GM19025 (cell line): ENCODE measurements at regions not wholly inside any gene's neighbourhood (a gene's known extent, or its start where the extent isn't known, plus 50 kb on each side); places are given as distances from the start of the nearest gene placed in this dataset.

Source experiments
- ATAC-seq: cut with Tn5 transposase; IDR thresholded peaks from one replicate; pipeline ENCODE4 v1.9.1; 2021; ENCODE audit warnings: mild to moderate bottlenecking, low read depth, moderate library complexity; ENCODE audit not compliant: unreplicated experiment

DNA sequence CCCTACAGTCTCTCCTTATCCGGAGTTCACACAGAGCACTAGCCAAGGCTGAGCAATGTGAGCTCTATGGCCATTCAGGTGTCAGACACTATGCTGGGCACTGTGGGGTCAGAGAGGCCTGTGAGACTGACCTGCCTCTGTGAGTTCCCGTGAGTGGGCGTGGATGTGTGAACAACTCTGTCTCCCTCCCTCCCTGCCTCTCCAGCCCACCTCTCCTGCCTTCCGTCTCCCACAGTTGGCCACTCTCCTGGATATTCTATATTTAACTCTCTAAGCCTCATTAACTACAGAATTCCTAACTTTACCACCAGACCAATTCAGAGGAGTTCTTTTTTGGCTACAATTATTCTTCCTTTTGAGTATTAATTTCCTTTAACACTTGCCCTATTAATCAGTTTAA is 191.6 kb upstream of the NCAM1 start:
- no peak for ATAC-seq

DNA sequence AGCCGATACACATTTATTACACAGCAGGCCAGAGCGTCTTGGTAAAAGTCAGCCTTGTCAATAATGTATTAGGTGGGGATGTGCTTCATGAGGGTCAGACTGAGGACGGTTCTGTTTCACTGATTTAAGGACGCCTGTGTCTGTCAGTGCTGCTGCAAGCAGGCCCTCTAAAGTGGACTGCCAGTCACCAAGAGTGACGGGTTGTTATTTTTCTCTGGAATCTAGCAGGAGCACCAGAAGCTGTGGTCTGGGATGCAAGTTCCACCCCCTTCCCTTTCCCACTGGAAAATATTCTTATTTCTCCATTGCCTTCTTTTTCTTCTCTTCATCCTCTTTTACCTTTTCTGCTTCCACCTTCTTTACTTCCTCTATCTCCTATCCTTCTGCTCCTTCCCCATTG is 191.2 kb upstream of the NCAM1 start:
- ATAC-seq: no peak

DNA sequence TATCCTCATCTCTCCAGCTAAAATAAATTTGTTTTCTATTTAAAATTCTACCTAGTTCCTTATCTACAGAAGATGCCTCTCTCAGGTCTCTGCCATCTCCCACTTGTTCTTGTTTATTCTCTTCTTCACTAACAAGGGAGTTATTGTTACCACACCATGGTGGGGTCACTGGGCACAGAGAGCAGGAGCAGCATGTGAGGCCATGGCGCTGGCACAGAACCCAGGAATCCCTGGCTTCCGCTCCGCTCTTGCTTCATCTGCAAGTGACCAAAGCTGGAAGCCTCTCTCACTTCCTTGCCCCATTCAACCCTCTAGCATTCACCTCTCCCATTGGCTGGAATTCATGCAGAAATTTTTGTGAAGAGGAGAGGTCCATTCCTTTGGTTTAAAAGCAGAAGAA is 190.7 kb upstream of the NCAM1 start:
- no peak for ATAC-seq

GRCh38 chr11:112771851-112772250 is 189.4 kb upstream of the NCAM1 start:
- ATAC-seq: no peak

DNA sequence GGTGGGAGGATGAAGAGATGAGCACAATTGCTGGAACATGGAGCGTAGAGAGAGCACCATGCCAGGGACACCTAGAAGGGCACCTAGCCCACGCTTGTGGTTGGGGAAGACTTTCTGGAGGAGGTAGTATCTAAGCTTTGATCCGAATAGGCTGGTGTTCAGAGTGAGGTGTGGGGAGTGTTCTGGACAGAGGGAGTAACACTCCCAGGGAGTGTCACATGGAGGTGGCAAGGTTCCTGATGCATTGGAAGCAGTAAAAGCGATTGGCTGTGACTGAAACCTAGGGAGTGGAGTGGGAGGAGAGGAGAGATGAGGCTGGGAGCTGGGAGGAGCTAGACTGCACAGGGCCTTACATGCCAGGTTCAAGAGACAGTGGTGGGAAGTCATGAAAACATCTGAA is 188.0 kb upstream of the NCAM1 start:
- ATAC-seq: no peak

- ATAC-seq: no peak
Measured at GRCh38 chr11:112776834-112777233, 184.4 kb upstream of the NCAM1 start.

- ATAC-seq: no peak
Measured at GRCh38 chr11:112777283-112777751, 183.9 kb upstream of the NCAM1 start.

DNA sequence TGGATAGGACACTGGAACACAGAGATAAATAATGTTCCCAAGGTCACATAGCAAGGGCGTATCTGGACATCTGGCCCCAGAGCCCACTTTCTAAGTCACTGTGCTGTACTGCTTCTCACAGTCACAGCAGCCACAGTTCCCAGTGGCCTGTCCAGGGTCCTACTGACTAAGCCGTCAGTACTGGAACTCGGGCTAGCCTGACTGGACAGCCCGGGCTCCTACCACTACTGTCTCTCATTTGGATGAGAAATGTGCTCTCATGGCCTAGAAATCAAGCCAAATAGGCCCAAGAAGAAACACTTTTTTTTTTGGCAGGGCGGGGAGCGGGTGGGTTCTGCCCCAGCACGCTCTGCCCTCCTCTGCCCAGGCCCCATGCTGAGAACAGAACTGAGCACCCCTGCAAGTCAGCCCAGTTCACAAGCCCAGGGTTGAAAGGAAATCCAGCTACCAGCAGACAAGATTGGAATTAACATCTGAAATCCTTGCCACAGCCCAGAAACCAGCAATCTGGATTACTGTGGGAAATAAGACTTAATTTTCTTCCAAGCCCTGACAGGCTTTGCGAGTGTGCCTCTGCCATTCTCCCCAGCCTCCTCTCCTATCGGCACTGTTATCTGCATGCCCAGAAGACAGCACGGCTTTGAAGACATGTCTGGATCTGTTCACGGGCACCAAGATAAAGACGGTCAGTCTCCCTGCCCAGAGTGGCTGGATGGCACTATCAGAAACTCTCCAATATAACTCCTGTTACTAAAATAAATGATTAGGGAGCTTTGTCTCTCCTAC is 182.9 kb upstream of the NCAM1 start:
- no peak for ATAC-seq

DNA sequence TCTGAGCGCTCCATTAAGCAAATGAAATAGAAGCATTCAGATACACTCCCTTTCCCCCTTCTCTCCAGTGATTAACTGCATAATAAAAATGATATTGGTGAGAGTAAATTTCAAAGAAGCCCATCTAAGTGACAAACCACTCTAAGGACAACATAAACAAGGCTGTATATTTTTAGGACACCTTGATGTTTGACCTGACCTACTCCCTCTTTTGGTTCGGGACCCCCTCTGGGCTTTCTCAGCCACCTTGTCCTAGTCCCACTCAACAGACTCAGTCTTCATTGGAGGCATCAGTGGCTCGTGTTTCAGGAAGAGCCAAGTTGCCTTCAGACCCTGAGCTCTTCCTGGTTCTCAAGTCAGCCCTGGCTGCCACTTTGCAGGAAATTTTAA is 182.3 kb upstream of the NCAM1 start:
- ATAC-seq: no peak

- ATAC-seq: no peak
Measured at GRCh38 chr11:112780351-112781087, 180.7 kb upstream of the NCAM1 start.

- ATAC-seq: no peak
Measured at GRCh38 chr11:112783945-112784322, 177.3 kb upstream of the NCAM1 start.

DNA sequence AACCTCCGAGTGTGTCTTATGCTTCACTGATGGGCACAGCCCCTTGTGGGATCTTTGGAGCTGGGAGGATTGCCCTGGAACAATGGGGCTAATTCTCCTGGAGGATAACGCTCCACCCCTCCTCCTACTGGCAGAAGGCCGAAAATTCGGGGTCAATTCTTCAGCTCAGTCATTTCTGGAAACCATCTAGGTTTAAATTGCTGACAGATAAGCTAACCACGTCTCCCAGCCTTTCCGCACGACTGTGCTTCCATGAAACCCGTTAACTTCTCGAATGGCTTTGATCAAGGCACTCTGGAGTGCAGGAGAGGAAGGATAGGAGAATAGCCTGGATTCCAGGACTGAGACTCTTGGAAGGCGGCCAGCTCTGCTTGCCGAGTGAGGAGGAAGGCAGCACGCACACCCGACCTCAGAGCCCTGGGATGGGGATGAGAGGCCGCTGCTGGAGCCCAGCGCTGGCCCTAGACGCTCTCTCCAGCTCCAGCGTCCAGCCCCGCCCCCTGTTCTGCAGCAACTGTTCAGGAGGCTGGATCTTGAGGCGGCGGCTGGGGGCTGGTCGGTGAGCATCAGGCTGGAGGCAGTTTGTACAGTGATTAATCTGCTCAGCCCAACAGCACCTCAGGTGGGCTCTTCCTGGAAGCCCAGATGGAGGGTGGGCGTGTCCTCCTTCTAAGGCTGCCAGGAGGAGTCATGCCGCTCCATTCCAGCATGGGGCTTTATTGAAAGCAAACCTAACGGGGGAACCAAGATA is 176.7 kb upstream of the NCAM1 start:
- no peak for ATAC-seq

- ATAC-seq: no peak
Measured at GRCh38 chr11:112785149-112785548, 176.1 kb upstream of the NCAM1 start.

GRCh38 chr11:112785719-112786118 is 175.5 kb upstream of the NCAM1 start:
- ATAC-seq: no peak

DNA sequence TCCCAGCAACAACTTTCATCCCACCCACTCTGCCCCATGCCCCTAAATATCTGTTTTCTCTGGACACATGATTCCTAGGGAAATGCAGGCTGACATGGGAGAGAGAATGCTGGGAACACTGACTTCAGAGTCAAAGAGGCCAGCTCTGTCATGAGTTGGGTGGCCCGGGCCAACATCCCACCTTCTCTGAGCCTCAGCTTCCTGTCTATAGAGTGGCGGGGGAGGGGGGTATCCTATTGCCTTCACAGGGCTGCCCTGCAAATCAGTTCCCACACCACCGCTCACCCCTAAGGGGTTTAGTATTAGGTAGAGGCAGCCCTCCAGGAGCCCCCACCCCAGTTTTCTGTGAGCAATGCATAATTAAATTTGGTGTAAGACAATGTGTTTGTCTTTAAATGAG is 175.0 kb upstream of the NCAM1 start:
- no peak for ATAC-seq

DNA sequence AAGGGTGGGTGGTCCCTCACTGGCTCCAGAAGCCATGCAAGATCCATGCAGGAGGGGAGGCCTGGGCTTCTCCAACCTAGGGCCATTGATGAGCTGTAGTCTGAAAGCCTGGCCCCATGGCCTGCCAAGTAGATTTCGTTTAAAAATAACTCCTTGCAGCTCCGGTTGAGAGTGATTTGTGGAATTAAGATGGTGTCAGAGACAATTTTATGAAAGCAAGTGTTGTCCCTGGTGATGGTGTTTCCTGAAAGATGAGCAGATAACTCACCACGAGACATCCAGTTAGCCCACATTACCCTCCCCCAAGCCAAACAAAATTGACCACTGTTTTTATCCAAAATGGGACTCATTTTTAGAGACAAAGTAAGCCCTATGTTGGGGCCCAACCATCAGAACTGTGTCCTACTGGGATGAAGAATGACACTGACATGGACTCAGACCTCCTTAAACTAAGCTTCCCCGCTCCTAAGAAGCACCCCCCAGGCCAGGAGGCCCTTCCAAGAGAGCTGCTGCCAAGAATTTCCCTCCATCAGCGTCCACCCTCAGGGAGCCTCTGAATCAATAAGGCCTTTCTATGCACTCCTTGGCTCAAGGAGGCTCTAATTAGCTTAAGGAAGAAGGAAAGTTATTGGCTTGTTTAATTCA is 174.2 kb upstream of the NCAM1 start:
- no peak for ATAC-seq

DNA sequence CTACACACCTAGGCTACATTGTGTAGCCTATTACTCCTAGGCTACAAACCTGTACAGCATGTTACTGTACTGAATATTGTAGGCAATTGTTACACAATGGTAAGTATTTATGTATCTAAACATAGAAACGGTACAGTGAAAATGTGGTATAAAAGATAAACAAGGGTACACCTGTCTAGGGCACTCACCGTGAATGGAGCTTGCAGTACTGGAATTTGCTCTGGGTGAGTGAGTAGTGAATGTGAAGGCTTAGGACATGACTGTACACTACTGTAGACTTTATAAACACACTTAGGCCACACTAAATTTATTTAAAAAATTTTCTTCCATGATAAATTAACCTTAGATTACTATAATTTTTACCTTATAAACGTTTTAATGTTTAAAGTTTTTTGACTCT is 171.7 kb upstream of the NCAM1 start:
- no peak for ATAC-seq

- ATAC-seq: no peak
Measured at GRCh38 chr11:112790286-112790685, 170.9 kb upstream of the NCAM1 start.

GRCh38 chr11:112792070-112792469 is 169.2 kb upstream of the NCAM1 start:
- ATAC-seq: no peak

- ATAC-seq: no peak
Measured at GRCh38 chr11:112793416-112793815, 167.8 kb upstream of the NCAM1 start.

- no peak for ATAC-seq
Measured at GRCh38 chr11:112794331-112794846, 166.8 kb upstream of the NCAM1 start.
